BJ (cell line): ENCODE measurements at regions not wholly inside any gene's neighbourhood (a gene's known extent, or its start where the extent isn't known, plus 50 kb on each side); places are given as distances from the start of the nearest gene placed in this dataset.
A peak's percentile ranks its signal among the peaks of the same experiment; 100 is the strongest.

Source experiments
- CTCF ChIA-PET: fragments of 350-600 bp; formaldehyde crosslinking; extraction: SDS; loops from one replicate; lab custom pipeline; 2021; ENCODE audit warnings: antibody characterized with exemption, inconsistent platforms; lab: Yijun Ruan, JAX
- POLR2A ChIA-PET: fragments of 300-600 bp; sonication (Branson Sonifier 250); formaldehyde crosslinking; extraction: SDS; loops from one replicate; lab custom pipeline; 2021; ENCODE audit warnings: antibody characterized with exemption; lab: Charles Lee
- DNase-seq: peaks from one replicate; pipeline ENCODE4 v3.0.0-alpha.2; 2011; ENCODE audit warnings: low read depth
- H3K27me3 ChIP-seq: 2 replicates; pipeline ENCODE4 v1.6.0; 2011; ENCODE audit warnings: low read length; ENCODE audit not compliant: control insufficient read depth, insufficient read depth
- H3K36me3 ChIP-seq: 2 replicates; pipeline ENCODE4 v1.5.1; 2011; ENCODE audit warnings: low read length; ENCODE audit not compliant: control insufficient read depth, insufficient read depth
- H3K4me3 ChIP-seq: 2 replicates; pipeline ENCODE4 v1.5.1; 2011; ENCODE audit warnings: low read depth, mild to moderate bottlenecking, control low read depth, low read length
- CTCF ChIP-seq: IDR thresholded peaks from 2 replicates; pipeline ENCODE4 v1.5.1; 2011; ENCODE audit warnings: low read depth, mild to moderate bottlenecking, control low read depth, inconsistent platforms, low read length, moderate library complexity; ENCODE audit not compliant: insufficient read depth

GRCh38 chr20:40506537-40506939 is 182.5 kb downstream of the MAFB start:
- H3K36me3 ChIP-seq, result no peaks in the 10 kb centered on the region
- CTCF ChIA-PET, result no interaction called here
- no peak overlapping the region for H3K4me3 ChIP-seq
- no peaks in the 10 kb centered on the region for H3K27me3 ChIP-seq
- POLR2A ChIA-PET, result no interaction called here
- DNase-seq, result peak; percentile 89
- TF ChIP-seq CTCF, result no peak

DNA sequence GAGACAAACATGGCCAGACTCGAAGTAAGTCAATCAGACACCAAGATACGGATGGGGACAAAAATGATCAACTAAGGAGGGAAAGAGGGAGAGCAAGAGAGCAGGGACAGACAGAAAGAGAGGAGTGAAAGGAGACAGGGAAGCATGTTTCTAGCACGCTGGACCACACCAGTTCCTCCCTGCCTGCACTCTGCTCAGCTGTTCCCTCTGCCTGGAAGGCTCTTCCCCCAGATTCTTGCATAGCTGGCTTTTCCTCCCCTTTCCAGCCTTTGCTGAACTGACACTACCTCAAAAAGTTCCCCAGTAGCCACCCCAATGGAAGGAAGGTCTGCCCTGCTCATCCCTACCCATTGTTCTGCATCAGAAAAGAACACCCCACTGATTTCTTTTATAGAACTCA is 185.9 kb downstream of the MAFB start:
- TF ChIP-seq CTCF, result no peak
- H3K4me3 ChIP-seq, result no peak overlapping the region
- CTCF ChIA-PET, result interaction anchor here (0.6 kb wide), 1 partner anchor 42 kb away, joined by 3 read pairs; no protein-coding TSS in a partner anchor

GRCh38 chr20:40502576-40502975 is 186.5 kb downstream of the MAFB start:
- TF ChIP-seq CTCF, result no peak
- no peak for DNase-seq
- no peak overlapping the region for H3K4me3 ChIP-seq
- POLR2A ChIA-PET, result no interaction called here
- no peaks in the 10 kb centered on the region for H3K36me3 ChIP-seq
- no peaks in the 10 kb centered on the region for H3K27me3 ChIP-seq
- CTCF ChIA-PET, result interaction anchor here (0.6 kb wide), 1 partner anchor 43 kb away, joined by 3 read pairs; no protein-coding TSS in a partner anchor

More for the DNA sequence above, 185.9 kb downstream of the MAFB start:
- POLR2A ChIA-PET, result no interaction called here
- no peaks in the 10 kb centered on the region for H3K36me3 ChIP-seq
- DNase-seq, result no peak
- H3K27me3 ChIP-seq, result no peaks in the 10 kb centered on the region

DNA sequence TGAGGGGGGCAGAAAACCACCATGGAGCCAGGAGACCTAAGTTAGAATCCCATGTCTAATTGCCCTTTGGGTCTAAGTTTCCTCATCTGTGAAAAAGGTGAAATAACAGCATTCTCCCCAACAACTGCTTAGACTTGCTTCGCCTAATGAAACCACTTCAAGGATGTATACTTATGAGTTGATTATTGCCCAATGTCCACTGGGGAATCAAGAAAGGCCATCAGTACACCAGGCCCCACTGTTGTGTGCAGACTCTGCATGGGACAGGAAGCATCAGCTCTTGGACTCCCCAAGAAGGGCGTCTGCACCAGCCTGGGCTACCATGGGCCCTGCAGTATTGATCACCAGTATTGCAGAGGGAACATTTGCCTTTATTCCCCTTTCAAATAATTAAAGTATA is 189.6 kb downstream of the MAFB start:
- H3K36me3 ChIP-seq, result no peaks in the 10 kb centered on the region
- no peaks in the 10 kb centered on the region for H3K27me3 ChIP-seq
- no peak for TF ChIP-seq CTCF
- no peak for DNase-seq
- POLR2A ChIA-PET, result no interaction called here
- H3K4me3 ChIP-seq, result no peak overlapping the region
- CTCF ChIA-PET, result no interaction called here

DNA sequence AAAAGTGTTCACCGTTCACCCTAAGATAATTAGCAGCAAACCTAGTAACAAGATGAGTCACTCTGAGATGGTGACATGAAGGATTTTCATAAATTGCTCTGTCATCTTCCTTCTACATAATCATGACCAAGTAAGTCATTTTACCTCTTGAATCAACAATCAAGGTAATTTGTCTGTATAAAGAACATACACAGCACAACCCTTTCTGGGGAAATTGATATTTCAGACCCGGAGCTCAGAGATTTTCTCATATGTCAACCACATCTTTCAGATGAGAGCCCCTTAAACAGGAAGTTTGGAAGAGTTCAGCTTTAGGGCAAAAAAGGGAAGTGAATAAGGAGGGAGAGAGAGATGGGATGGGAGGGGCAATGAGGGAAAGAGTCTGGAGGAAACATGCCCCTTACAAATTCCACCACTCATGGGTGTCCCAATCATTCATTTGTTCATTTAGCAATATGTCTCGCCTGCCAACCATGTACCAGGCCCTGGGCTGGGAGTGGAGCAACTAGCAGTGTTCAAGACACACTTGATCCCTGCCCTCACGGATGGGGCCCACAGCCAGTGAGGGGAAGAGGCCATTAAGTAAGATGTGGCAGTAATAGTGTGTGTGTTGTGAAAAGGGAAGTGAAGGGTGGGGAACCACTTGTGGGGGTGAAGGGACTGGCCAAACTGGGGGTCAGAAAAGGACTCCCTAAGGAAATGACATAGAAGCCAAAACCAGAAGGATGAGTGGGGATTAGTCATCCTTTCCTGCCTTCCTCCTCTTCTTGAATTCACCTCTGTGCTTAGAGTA is 190.9 kb downstream of the MAFB start:
- ChIA-PET POLR2A (no interaction called here), CTCF (interaction anchor here (0.6 kb wide), 1 partner anchor 55 kb away, joined by 4 read pairs; no protein-coding TSS in a partner anchor)
- DNase-seq, result no peak
- Histone ChIP-seq H3K4me3 (no peak overlapping the region), H3K36me3 (no peaks in the 10 kb centered on the region), H3K27me3 (no peaks in the 10 kb centered on the region)
- no peak for TF ChIP-seq CTCF
